ENCODE measurements at regions not wholly inside any gene's neighbourhood (a gene's known extent, or its start where the extent isn't known, plus 50 kb on each side); places are given as distances from the start of the nearest gene placed in this dataset.

GRCh38 chr19:29086646-29087045, 126.3 kb downstream of the UQCRFS1 start:
- 90 to 92% methylated on average over 10 of the region's 10 CpGs for WGBS, 2 donors
- Histone ChIP-seq H3K27ac (no peak overlapping the region), H3K4me1 (no peaks in the 10 kb centered on the region), H3K27me3 (peaks cover 0 to 4% (median 4%) of the 10 kb centered on the region in 3 donors), H3K9me3 (no peaks in the 10 kb centered on the region), H3K36me3 (no peaks in the 10 kb centered on the region), H3K4me3 (no peak overlapping the region)
- no peak for TF ChIP-seq EP300 (IDR thresholded peaks at IDR 0.05)
- TF ChIP-seq POLR2A (IDR thresholded peaks at IDR 0.05), result no peak
- TF ChIP-seq, protein P1, sequence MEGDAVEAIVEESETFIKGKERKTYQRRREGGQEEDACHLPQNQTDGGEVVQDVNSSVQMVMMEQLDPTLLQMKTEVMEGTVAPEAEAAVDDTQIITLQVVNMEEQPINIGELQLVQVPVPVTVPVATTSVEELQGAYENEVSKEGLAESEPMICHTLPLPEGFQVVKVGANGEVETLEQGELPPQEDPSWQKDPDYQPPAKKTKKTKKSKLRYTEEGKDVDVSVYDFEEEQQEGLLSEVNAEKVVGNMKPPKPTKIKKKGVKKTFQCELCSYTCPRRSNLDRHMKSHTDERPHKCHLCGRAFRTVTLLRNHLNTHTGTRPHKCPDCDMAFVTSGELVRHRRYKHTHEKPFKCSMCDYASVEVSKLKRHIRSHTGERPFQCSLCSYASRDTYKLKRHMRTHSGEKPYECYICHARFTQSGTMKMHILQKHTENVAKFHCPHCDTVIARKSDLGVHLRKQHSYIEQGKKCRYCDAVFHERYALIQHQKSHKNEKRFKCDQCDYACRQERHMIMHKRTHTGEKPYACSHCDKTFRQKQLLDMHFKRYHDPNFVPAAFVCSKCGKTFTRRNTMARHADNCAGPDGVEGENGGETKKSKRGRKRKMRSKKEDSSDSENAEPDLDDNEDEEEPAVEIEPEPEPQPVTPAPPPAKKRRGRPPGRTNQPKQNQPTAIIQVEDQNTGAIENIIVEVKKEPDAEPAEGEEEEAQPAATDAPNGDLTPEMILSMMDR (IDR thresholded peaks at IDR 0.05), result no peak
- TF ChIP-seq POLR2AphosphoS5 (IDR thresholded peaks at IDR 0.05), result no peak
- intact Hi-C loops (cut with DNase I), result no loop called here
- DNase-seq, result no peak

GRCh38 chr19:29086182-29086581, 126.8 kb downstream of the UQCRFS1 start:
- intact Hi-C loops (cut with DNase I), result no loop called here
- Histone ChIP-seq H3K27me3 (peaks cover 0 to 5% (median 4%) of the 10 kb centered on the region in 3 donors), H3K4me3 (no peak overlapping the region), H3K27ac (no peak overlapping the region), H3K36me3 (no peaks in the 10 kb centered on the region), H3K9me3 (no peaks in the 10 kb centered on the region), H3K4me1 (no peaks in the 10 kb centered on the region)
- TF ChIP-seq POLR2AphosphoS5 (IDR thresholded peaks at IDR 0.05) (no peak), EP300 (IDR thresholded peaks at IDR 0.05) (no peak), POLR2A (IDR thresholded peaks at IDR 0.05) (no peak)
- TF ChIP-seq, protein P1 (IDR thresholded peaks at IDR 0.05), result no peak
- WGBS, 2 donors, result 26 to 70% methylated on average over 7 of the region's 7 CpGs
- DNase-seq, result no peak

DNA sequence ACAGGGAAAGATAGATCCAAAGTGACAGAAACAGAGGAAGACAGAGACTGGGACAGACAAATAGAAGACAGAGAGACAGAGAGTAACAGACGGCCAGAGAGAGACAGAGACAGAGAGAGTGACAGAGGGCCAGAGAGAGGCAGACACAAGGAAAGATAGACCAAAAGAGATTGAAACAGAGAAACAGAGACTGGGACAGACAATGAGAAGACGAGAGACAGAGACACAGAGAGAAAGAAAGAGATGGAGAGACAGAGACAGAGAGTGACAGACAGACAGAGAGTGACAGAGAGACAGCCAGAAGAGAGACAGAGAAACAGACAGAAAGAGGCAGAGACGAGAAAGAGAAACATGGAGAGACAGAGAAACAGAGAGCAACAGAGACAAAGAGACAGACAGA, 127.3 kb downstream of the UQCRFS1 start:
- H3K36me3 ChIP-seq, result no peaks in the 10 kb centered on the region
- H3K27ac ChIP-seq, result no peak overlapping the region
- H3K4me1 ChIP-seq, result no peaks in the 10 kb centered on the region
- WGBS, 2 donors, result 53 to 79% methylated on average over 3 of the region's 3 CpGs
- DNase-seq, result no peak
- peaks cover 0 to 5% (median 4%) of the 10 kb centered on the region in 3 donors for H3K27me3 ChIP-seq
- no peak overlapping the region for H3K4me3 ChIP-seq
- intact Hi-C loops (cut with DNase I), result no loop called here
- H3K9me3 ChIP-seq, result no peaks in the 10 kb centered on the region
- no peak for TF ChIP-seq POLR2AphosphoS5 (IDR thresholded peaks at IDR 0.05)
- TF ChIP-seq, protein P1 (IDR thresholded peaks at IDR 0.05), result no peak

GRCh38 chr19:29085206-29085605, 127.7 kb downstream of the UQCRFS1 start:
- intact Hi-C loops (cut with DNase I), result no loop called here
- DNase-seq, result no peak
- no peaks in the 10 kb centered on the region for H3K4me1 ChIP-seq
- TF ChIP-seq POLR2AphosphoS5 (IDR thresholded peaks at IDR 0.05) (no peak), EP300 (IDR thresholded peaks at IDR 0.05) (no peak), POLR2A (IDR thresholded peaks at IDR 0.05) (no peak)
- TF ChIP-seq, protein P1 (IDR thresholded peaks at IDR 0.05), result no peak
- H3K36me3 ChIP-seq, result no peaks in the 10 kb centered on the region
- peaks cover 0 to 5% (median 4%) of the 10 kb centered on the region in 3 donors for H3K27me3 ChIP-seq
- no peaks in the 10 kb centered on the region for H3K9me3 ChIP-seq
- H3K4me3 ChIP-seq, result no peak overlapping the region
- H3K27ac ChIP-seq, result no peak overlapping the region
- 70 to 74% methylated on average over 5 of the region's 5 CpGs for WGBS, 2 donors

GRCh38 chr19:29084266-29084665, 128.7 kb downstream of the UQCRFS1 start:
- 71 to 72% methylated on average over 9 of the region's 9 CpGs for WGBS, 2 donors
- intact Hi-C loops (cut with DNase I), result no loop called here
- Histone ChIP-seq H3K36me3 (no peaks in the 10 kb centered on the region), H3K4me3 (no peak overlapping the region), H3K9me3 (no peaks in the 10 kb centered on the region), H3K27me3 (peaks cover 0 to 5% (median under 1%) of the 10 kb centered on the region in 3 donors), H3K4me1 (no peaks in the 10 kb centered on the region), H3K27ac (no peak overlapping the region)
- TF ChIP-seq POLR2AphosphoS5 (IDR thresholded peaks at IDR 0.05), result no peak
- no peak for TF ChIP-seq POLR2A (IDR thresholded peaks at IDR 0.05)
- no peak for DNase-seq

Data from sigmoid colon (tissue), 6 donors.